ENCODE measurements at regions not wholly inside any gene's neighbourhood (a gene's known extent, or its start where the extent isn't known, plus 50 kb on each side); places are given as distances from the start of the nearest gene placed in this dataset.
A peak's percentile ranks its signal among the peaks of the same experiment; 100 is the strongest.

DNA sequence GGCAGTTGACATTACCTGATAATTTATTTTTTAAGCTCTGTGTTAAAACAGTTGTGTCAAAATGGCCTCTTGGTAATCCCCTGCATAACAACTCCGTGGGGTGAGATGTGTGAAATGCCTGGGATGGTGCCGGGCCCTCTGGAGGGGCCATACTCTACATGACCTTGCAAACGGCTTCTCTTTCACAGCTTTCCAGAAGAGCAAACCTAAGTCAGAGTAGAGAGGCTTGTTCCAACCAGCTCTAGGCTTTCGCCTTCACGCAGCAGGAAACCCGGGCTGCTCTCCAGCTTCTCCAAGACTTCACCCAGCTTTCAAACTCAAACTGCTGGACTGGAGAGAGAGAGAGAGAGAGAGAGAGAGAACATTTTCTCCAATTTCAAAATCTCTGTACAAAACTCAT is 120.1 kb downstream of the SNX18 start:
- WGBS, 2 donors = 76 to 82% methylated on average over 6 of the region's 6 CpGs
- intact Hi-C loops (cut with DNase I) = no loop called here
- H3K36me3 ChIP-seq = no peaks in the 10 kb centered on the region
- DNase-seq (no peak), FAIRE-seq (no peak), ATAC-seq (peak in 1 of 4 donors; percentile 37)
- H3K4me3 ChIP-seq = no peak overlapping the region
- no peaks in the 10 kb centered on the region for H3K9me3 ChIP-seq
- H3K27ac ChIP-seq = no peak overlapping the region
- TF ChIP-seq, protein P1, sequence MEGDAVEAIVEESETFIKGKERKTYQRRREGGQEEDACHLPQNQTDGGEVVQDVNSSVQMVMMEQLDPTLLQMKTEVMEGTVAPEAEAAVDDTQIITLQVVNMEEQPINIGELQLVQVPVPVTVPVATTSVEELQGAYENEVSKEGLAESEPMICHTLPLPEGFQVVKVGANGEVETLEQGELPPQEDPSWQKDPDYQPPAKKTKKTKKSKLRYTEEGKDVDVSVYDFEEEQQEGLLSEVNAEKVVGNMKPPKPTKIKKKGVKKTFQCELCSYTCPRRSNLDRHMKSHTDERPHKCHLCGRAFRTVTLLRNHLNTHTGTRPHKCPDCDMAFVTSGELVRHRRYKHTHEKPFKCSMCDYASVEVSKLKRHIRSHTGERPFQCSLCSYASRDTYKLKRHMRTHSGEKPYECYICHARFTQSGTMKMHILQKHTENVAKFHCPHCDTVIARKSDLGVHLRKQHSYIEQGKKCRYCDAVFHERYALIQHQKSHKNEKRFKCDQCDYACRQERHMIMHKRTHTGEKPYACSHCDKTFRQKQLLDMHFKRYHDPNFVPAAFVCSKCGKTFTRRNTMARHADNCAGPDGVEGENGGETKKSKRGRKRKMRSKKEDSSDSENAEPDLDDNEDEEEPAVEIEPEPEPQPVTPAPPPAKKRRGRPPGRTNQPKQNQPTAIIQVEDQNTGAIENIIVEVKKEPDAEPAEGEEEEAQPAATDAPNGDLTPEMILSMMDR (IDR thresholded peaks at IDR 0.05) = no peak
- H3K27me3 ChIP-seq = no peaks in the 10 kb centered on the region
- no peaks in the 10 kb centered on the region for H3K4me1 ChIP-seq

DNA sequence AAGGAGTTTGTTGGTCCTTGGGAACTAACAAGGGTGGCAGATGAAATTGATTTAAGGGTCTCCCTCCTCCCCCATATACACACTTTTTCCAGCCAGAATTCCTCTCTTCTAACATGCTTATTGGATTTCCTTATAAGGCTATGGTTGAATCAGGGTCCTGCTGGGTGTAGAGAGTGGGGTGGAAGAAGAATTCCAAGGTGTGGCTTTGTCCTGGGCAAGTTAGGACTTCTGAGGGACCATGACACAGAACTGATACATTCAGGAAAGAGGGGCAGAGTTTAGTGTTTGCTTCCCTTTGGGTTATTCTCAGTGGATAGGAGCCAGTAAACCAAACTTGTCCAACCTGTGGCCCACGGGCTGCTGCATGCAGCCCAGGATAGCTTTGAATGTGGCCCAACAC is 116.5 kb downstream of the SNX18 start:
- intact Hi-C loops (cut with DNase I) = no loop called here
- WGBS, 2 donors = 66 to 95% methylated on average over 1 of the region's 1 CpG

DNA sequence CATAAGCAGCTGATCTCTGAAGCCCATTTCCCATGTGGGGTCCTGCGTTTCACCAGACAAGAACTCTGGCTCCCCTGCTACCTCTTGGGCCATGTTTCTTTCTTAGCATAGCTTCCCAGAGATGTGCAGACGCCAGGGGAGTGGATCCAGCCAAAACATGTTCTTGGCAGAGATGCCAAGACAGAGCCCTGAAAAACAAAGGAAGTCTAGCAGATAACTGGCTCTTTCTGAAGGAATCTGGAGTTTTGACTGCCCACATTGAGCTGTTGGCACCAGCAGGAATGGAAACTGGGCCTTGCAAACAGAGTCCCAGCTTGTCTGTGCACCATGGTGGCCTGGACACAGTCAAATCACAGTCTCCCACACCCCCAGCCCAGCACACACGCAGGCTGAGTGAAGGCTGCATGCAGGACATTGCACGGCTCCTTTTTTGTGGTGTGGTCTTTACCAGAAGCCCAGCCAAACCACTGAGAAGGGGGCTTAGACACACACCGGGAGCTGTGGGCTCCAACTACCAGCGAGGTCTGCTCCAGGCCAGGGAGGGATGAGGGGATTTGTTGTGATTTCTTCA is 114.7 kb downstream of the SNX18 start:
- FAIRE-seq = no peak
- no peak for DNase-seq
- no peak for ATAC-seq
- no peaks in the 10 kb centered on the region for H3K9me3 ChIP-seq
- no peak overlapping the region for H3K4me3 ChIP-seq
- no peaks in the 10 kb centered on the region for H3K36me3 ChIP-seq
- H3K27ac ChIP-seq = no peak overlapping the region
- intact Hi-C loops (cut with DNase I) = no loop called here
- H3K4me1 ChIP-seq = no peaks in the 10 kb centered on the region
- TF ChIP-seq, protein P1 (IDR thresholded peaks at IDR 0.05) = no peak
- H3K27me3 ChIP-seq = no peaks in the 10 kb centered on the region
- 76 to 79% methylated on average over 6 of the region's 6 CpGs for WGBS, 2 donors

More for the DNA sequence above, 116.5 kb downstream of the SNX18 start:
- no peak overlapping the region for H3K4me3 ChIP-seq
- TF ChIP-seq, protein P1 (IDR thresholded peaks at IDR 0.05) = no peak
- no peak for ATAC-seq
- no peak overlapping the region for H3K27ac ChIP-seq
- H3K27me3 ChIP-seq = no peaks in the 10 kb centered on the region
- DNase-seq = no peak
- no peaks in the 10 kb centered on the region for H3K36me3 ChIP-seq
- H3K4me1 ChIP-seq = no peaks in the 10 kb centered on the region
- FAIRE-seq = no peak
- no peaks in the 10 kb centered on the region for H3K9me3 ChIP-seq

DNA sequence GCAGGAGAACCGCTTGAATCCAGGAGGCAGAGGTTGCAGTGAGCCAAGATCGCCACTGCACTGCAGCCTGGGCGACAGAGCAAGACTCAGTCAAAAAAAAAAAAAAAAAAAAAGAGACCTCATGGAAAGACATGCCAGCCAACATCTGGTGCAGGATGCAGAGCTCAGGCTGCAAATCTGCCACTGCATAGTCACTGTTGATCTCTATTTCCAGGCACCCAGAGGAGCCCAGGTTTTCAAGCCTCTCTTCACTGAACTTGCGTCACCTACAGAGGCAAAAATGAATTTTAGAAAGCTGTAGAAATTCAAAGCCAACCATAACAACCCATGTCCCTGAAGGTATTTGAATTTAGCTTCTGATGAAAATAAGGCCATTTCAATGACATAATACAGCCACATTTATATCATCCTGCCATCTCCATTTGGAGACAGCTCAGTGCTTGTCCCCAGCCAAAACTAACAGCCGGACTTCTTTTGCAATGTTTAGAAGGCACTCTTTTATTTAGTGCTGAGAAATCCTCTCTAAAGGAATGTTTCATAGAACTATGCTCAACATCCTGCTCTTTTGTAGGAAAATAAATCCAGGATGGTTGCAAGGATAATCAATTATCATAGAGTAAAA is 113.3 kb downstream of the SNX18 start:
- Histone ChIP-seq H3K4me1 (no peaks in the 10 kb centered on the region), H3K27ac (no peak overlapping the region), H3K36me3 (no peaks in the 10 kb centered on the region), H3K4me3 (no peak overlapping the region), H3K9me3 (no peaks in the 10 kb centered on the region), H3K27me3 (no peaks in the 10 kb centered on the region)
- TF ChIP-seq, protein P1 (IDR thresholded peaks at IDR 0.05) = no peak
- no peak for DNase-seq
- no peak for ATAC-seq
- FAIRE-seq = no peak
- intact Hi-C loops (cut with DNase I) = no loop called here
- 93 to 96% methylated on average over 5 of the region's 5 CpGs for WGBS, 2 donors

DNA sequence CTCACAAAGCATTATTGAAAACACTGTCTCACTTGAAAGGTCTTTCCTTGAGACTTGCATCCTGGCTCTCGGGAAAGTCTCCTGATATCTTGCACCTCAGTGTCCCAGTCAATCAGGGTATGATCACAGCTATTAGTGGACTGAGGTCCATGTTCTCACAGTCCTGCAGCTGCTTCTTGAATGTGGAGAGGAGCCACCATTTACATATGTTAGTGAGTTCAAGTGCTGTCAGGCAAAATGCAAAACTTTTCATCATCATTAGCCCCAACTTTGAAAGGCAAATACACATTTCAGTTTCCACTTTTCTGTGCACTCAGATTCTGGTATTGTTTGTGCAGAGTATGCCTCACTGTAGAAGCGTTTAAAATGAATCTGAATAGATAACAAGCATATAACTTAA is 111.6 kb downstream of the SNX18 start:
- DNase-seq = no peak
- WGBS, 2 donors = 85 to 90% methylated on average over 2 of the region's 2 CpGs
- no peak overlapping the region for H3K27ac ChIP-seq
- H3K36me3 ChIP-seq = no peaks in the 10 kb centered on the region
- H3K4me3 ChIP-seq = no peak overlapping the region
- no peaks in the 10 kb centered on the region for H3K4me1 ChIP-seq
- ATAC-seq = no peak
- TF ChIP-seq, protein P1 (IDR thresholded peaks at IDR 0.05) = no peak
- intact Hi-C loops (cut with DNase I) = no loop called here
- no peaks in the 10 kb centered on the region for H3K27me3 ChIP-seq
- FAIRE-seq = no peak
- no peaks in the 10 kb centered on the region for H3K9me3 ChIP-seq

Data from pancreas (tissue), 10 donors.